Coronary artery (tissue), 2 donors: ENCODE measurements at regions not wholly inside any gene's neighbourhood (a gene's known extent, or its start where the extent isn't known, plus 50 kb on each side); places are given as distances from the start of the nearest gene placed in this dataset.

Source experiments
- DNase-seq: peaks from one replicate; pipeline ENCODE4 v3.0.0-alpha.2; 2017; ENCODE audit warnings: low spot score
- H3K27ac ChIP-seq, 2 donors: fragments of 200-600 bp; sonication (generic); one replicate each; pipeline ENCODE4 v1.5.1; 2016 to 2019
- H3K4me3 ChIP-seq: fragments of 200-600 bp; sonication (generic); 2 replicates; pipeline ENCODE4 v1.5.1; 2016; ENCODE audit warnings: mild to moderate bottlenecking, moderate library complexity
- TF ChIP-seq, protein P1 (sequence below): fragments of 200-600 bp; sonication (generic); IDR thresholded peaks from one replicate; pipeline ENCODE4 v1.5.1; 2019; ENCODE audit warnings: antibody characterized with exemption

DNA sequence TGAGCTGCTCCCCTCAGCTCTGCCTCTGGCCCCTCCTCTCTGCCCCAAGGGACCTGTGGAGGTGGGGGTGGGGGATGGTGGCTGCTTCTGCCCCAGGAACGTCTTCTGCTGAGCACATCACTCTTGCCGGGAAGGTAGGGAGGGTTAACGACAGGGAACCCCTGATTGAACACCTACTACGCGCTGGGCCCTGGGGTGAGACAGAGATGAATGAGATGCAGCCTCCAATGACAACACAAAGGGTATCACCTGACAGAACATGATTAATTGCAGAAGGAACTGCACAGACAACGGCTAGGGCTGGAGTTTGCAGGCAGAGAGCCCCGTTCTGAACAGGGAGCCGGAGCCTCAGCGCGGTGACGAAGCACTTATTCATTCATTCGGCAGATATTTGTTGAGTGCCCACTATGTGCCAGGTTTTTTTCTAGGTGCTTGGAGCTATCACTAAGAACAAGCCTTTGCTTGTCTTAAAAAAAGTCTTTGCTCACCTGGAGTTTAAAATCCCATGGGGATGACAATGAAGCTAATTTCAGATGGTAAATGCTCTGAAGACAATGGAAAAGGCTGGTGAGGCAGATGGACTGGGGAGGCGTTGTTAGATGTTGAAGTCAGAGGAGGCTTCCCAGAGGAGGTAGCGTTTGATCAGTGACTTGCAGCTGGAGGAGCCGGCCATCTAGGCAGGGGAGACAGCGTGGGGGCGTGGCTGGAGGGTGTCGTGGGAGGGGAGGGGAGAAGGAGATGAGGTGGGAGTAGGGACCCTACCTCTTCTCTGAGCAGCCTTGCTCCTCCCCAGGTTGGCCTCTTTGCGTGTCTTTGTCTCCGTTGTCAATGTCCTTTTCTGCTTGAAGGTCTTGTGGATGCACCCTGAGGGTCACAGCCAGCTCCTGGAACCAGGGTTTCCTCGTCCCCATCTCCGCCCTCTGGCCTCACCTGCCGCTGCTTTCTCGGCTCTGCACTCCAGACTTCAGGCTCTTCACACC, 103.1 kb upstream of the CSF3R start:
- H3K4me3 ChIP-seq: no peak overlapping the region
- TF ChIP-seq, protein P1, sequence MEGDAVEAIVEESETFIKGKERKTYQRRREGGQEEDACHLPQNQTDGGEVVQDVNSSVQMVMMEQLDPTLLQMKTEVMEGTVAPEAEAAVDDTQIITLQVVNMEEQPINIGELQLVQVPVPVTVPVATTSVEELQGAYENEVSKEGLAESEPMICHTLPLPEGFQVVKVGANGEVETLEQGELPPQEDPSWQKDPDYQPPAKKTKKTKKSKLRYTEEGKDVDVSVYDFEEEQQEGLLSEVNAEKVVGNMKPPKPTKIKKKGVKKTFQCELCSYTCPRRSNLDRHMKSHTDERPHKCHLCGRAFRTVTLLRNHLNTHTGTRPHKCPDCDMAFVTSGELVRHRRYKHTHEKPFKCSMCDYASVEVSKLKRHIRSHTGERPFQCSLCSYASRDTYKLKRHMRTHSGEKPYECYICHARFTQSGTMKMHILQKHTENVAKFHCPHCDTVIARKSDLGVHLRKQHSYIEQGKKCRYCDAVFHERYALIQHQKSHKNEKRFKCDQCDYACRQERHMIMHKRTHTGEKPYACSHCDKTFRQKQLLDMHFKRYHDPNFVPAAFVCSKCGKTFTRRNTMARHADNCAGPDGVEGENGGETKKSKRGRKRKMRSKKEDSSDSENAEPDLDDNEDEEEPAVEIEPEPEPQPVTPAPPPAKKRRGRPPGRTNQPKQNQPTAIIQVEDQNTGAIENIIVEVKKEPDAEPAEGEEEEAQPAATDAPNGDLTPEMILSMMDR: no peak
- no peak for DNase-seq

GRCh38 chr1:36584874-36585453, 102.3 kb upstream of the CSF3R start:
- DNase-seq: no peak
- no peak overlapping the region for H3K27ac ChIP-seq
- no peak overlapping the region for H3K4me3 ChIP-seq
- TF ChIP-seq, protein P1: no peak

More for the DNA sequence above, 103.1 kb upstream of the CSF3R start:
- no peak overlapping the region for H3K27ac ChIP-seq

- H3K4me3 ChIP-seq: no peak overlapping the region
- H3K27ac ChIP-seq: no peak overlapping the region
- no peak for DNase-seq
- TF ChIP-seq, protein P1: no peak
These were observed 101.5 kb upstream of the CSF3R start for GRCh38 chr1:36583980-36584782.

- no peak for DNase-seq
- TF ChIP-seq, protein P1: no peak
- no peak overlapping the region for H3K27ac ChIP-seq
- H3K4me3 ChIP-seq: no peak overlapping the region
These were observed 100.4 kb upstream of the CSF3R start for GRCh38 chr1:36583080-36583479.

GRCh38 chr1:36582066-36582755, 99.5 kb upstream of the CSF3R start:
- Histone ChIP-seq H3K4me3 (no peak overlapping the region), H3K27ac (no peak overlapping the region)
- TF ChIP-seq, protein P1: no peak
- DNase-seq: no peak

DNA sequence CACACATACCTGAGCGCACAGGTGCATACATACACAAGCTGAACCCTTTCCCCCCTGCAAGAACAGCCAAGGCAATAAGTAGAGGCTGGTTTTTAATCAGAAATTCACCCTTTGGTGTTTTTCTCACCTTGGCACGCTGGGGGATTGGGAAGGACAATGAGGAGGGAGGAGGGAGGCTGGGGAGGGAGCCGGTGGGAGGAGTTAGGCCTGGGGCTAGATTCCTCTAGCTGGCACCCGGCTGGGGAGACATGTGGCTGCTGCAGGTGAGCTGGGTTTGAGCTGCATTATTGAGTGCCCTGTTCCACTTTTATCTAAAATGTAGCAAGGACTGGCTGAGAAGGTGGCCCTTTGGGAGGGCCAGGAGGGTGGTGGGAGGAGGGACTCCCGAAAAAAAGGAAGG, 97.8 kb upstream of the CSF3R start:
- no peak for DNase-seq
- H3K27ac ChIP-seq: no peak overlapping the region
- H3K4me3 ChIP-seq: no peak overlapping the region
- TF ChIP-seq, protein P1: no peak
